RPMI7951 (cell line): ENCODE measurements at regions not wholly inside any gene's neighbourhood (a gene's known extent, or its start where the extent isn't known, plus 50 kb on each side); places are given as distances from the start of the nearest gene placed in this dataset.

ENCODE experiments used
- DNase-seq: peaks from one replicate; pipeline ENCODE4 v3.0.0-alpha.2; 2012; ENCODE audit warnings: low read depth

DNA sequence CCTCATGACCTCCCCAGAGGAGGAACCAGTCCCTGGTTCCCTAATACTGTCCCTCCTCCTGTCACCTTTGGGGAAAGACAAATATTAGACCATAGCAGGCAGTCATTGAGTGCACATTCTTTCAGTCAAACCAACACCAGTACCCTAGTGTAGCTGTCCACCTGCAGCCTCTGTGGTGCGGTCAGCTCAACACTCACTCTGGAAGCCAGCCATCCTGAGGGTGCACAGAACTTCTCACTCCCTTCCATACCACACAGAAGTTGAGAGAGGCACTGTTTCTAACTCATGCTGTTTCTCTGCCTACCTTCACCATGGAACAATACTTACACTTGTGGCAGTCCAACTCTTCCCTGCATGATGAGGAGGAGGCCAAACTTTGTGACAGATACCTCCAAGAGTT lies 175.6 kb upstream of the FOXN2 start:
- DNase-seq, result no peak

DNA sequence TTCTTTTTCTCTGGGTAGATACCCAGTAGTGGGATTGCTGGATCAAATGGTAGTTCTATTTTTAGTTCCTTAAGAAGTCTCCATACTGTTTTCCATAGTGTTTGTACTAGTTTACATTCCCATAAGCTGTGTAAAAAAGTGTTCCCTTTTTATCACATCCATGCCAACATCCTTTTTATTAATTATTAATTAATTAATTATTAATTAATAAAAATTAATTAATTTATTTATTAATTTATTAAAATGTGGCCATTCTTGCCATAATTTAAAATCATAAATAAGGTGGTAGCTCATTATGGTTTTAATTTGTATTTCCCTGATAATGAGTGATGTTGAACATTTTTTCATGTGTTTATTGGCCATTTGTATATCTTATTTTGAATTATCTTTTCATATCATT lies 173.9 kb upstream of the FOXN2 start:
- no peak for DNase-seq

DNA sequence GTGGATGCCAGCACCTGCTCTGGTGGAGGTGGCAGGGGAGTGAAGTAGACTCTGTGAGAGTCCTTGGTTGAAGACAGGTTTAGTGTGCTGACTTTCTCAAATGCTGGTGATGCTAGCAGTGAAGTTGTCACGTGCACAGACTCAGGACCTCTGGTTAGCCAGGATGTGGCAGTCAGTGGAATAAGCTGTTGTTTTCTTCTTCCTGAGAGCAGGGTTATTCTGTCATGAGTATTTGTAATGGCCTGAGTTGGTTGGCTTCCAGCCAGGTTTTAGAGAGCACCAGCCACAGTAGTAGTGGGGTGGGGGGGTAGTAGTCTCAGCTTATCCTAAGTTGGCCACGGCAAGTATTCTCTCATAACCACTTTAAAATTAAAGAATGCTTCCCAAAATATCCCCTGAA lies 169.7 kb upstream of the FOXN2 start:
- peak; percentile 49 for DNase-seq

DNA sequence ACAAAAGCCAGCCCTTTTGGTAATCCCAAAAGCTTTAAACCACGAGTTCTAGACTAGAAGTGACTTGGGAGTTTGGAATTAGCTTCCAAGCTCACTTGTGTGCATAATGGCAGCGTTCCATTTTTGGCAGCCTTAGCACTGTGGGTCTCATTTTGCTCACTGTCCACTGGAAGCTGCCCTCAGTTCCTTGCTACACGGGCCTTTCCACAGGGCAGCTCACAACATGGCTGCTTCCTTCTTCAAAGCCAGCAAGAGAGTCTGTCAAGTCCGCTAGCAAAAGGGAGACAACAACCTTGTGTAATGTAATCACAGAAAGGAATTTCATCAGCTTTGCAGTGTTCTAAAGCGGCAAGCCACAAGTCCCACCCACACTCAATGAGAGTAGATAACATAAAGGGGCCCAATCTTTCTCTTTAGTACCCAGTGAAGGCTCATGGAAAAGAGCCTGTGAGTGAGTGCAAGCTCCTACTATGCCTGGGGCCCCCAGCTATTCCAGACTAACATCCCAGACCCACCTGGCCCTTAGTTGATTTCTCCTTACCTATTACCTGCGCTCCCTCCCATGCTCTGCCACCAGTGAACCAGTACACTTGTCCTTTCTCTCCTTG lies 168.5 kb upstream of the FOXN2 start:
- peak; percentile 71 for DNase-seq

DNA sequence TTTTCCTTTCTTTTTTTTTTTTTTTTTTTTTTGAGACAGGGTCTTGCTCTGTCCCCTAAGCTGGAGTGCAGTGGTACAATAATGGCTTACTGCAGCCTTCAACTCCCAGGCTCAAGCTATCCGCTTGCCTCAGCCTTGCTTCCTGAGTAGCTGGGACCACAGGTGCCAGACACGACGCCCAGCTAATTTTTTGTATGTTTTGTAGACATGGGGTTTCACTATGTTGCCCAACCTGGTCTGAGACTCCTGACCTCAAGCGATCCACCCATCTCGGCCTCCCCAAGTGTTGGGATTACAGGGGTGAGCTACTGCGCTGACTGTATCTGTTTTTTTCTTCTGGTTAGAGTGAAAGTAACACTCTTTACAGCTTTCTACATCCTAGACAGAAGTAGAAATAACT lies 167.9 kb upstream of the FOXN2 start:
- DNase-seq, result no peak

DNA sequence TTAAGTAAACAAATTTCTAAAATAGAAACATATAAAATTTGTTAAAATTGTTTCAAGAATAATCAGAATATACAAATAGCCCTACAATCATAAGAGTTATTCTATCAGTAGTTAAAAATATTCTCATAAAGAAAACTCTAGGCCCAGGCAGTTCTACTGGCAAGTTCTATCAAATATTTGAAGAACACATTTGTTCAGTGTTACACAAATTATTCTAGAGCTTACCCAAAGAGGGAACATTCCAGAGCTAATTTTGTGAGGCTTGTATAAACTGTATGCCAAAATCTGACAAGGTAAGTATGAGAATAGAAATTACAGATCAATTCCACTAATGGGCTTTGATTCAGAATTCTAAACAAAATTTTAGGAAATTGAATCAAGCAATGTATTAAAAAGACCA lies 166.8 kb upstream of the FOXN2 start:
- no peak for DNase-seq

DNA sequence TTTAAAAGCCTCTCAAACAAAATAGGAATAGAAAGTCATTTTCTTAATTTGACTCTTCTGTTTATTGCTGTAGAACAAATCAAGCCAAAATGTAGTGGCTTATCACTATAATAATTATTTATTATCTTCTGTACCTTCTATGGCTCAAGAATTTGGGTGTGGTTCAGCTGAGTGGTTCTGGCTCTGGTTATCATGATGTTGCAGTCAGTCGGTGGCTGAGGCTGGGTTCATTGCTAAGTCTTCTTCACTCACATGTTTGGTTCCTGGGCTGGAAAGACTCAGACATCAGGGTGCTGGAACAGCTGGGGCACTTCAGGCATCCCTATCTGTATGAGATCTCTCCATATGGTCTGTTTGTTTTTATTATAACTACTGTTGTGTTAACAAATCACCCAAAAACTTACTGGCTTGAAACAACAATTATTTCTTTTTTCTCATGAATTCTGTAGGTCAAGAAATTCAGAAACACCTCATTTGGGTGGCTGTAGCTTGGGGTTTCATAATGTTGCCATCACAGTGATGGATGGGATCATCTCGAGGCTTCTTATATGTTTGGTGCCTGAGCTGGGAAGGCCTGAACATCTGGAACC lies 165.5 kb upstream of the FOXN2 start:
- DNase-seq, result no peak

DNA sequence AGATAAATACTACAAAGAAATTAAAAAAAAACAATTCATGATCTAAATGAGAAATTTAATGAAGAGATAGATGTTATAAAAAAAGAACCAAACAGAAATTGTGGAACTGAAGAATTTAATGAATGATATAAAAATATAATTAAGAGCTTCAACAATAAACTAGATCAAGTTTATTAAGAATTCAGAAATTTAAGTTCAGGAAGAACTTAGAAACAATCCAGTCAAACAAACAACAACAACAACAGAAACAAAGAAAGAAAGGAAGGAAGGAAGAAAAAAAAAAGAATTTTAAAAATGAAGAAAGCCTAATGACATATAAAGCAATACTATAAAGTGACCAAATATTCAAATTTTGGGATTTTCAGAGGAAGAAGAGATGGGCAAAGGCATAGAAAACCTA lies 157.3 kb upstream of the FOXN2 start:
- DNase-seq, result no peak

DNA sequence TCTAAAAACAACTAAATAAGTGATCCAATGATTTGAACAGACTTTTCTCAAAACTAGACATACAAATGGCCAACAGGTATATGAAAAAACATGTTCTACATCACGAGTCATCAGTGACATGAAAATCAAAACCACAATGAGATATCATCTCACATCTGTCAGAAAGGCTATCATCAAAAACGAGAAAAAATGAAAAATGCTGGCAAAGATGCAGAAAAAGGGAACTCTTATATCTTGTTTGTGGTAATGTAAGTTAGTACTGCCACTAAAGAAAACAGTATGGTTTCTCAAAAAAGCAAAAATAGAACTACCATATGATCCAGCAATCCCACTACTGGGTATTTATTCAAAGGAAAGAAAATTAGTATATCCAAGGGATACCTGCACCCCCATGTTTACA lies 152.9 kb upstream of the FOXN2 start:
- no peak for DNase-seq

DNA sequence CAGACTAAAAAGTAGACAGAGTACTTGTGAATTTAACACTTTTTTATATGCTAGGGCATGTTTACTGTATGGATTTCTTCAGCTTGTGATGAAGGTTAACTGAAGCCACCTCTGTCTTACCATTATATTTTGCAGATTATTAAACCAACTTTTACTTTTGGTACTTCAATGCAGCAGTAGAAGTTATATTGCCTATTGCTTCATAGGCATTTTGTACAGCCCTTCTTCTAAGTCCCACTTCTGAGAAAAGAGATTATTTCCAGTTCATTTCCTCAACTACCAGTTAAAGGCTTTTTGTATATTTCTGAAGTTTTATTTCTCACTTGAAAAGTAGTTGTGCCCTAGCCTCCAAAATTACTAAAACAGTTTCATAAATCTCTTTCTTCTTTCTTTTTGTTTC lies 151.7 kb upstream of the FOXN2 start:
- DNase-seq, result no peak

DNA sequence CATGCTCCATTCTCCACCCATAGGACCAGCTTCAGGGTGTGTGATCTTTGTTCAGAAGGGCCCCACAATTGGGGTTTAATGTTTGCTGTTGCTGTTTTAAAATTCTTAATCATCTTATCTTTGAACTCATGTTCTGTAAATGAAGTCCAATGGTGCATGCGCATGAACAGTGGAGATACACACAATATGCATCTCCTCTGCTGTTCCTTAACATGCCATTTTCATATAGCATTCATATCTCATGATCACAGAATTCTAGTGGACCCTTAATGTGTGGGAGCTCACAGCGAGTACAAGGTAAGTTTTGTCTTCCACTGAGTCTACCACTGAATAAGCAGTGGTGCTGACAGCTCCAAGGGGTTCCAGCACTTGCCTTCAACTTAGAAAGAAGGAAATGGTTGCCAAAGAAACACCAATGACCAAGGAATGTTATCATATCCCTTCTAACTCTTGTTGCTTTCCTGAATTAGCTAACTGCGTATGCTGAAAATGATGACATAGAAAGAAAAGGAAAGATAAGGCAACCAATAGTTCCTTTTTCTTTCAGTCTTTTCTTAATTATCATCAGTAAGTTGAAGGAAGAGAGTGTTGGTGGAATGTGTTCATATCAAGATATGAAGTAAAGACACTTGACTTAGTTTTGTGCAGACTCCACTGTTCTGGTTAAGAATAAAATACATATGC lies 149.3 kb upstream of the FOXN2 start:
- DNase-seq, result no peak

DNA sequence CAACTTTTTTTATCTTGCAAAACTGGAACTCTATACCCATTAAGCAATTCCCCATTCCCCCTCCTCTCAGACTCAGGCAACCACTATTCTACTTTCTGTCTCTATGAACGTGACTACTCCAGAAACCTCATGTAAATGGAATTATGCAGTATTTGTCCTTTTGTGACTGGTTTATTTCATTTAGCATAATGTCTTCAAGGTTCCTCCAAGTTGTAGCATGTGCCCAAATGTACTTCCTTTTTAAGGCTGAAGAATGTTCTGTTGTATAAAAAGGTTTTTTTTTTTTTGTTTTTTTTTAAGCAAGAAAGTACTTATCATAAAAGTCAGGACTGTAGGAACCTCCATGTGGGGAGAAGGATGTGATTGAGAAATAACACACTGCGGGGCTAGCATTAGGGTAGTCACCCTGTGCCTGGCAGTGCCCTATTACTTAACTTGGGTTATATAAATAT lies 145.3 kb upstream of the FOXN2 start:
- DNase-seq, result no peak

DNA sequence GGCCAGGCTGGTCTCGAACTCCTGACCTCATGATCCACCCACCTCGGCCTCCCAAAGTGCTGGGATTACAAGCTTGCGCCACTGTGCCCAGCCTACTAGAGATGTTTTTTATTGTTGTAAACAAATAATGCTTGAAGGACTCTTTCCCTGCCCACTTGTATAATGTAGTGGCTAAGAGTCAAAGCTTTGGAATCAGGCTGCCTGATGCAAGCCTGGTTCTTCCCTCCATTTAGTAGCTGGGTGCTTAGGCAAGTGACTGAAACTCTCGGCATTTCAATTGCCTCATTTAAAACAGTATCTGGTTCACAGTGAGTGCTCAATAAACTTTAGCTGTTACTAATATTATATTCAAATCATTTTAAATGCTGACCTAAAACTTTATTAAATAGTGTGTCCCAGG lies 144.2 kb upstream of the FOXN2 start:
- no peak for DNase-seq

DNA sequence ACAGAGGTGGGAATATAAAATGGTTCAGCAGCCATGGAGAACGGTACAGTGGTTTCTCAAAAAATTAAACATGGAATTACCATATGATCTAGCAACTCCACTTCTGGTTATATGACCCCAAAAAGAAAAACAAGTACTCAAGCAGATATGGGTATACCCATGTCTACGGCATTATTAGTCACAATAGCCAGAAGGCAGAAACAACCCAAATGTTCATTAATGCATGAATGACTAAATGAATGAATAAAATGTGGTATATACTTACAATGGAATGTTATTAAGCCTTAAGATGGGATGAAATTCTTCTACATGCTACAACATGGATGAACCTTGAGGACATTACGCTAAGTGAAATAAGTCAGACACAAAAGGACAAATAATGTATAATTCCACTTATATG lies 141.3 kb upstream of the FOXN2 start:
- peak; percentile 57 for DNase-seq

DNA sequence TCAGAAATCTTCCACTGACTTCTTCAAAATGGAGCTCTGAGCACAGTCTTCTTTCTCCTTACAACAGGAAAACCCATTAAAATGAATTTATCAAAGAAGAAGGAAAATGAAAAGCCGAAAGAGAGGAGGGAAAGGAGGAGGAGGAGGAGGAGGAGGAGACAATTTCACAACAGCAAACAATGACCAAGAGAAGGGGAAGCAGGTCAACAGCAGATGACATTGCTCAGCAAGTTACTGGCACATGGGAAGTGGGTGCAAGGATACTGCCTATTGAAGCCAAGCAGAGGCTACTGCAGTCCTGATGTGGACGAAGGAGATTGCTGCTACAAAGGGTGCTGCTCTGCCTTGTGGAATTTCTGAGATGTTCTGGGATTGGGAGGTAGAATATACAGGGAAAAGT lies 140.0 kb upstream of the FOXN2 start:
- DNase-seq, result no peak

DNA sequence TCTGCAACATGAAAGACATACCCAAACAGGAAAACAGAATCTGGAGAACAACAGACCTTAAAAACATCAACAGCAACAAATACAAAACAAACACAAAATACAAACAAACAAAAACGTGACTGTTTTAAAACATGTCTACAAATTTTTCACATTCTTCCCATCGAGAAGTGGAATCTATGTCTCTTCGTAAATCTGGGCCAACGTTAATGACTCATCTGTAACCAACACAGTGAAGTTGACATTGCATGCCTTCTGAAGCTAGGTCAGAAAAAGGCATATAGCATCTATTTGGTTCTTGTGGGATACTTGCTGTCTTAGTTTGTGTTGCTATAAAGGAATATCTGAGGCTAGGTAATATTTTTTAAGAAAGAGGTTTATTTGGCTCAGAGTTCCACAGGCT lies 139.2 kb upstream of the FOXN2 start:
- DNase-seq, result peak; percentile 58

DNA sequence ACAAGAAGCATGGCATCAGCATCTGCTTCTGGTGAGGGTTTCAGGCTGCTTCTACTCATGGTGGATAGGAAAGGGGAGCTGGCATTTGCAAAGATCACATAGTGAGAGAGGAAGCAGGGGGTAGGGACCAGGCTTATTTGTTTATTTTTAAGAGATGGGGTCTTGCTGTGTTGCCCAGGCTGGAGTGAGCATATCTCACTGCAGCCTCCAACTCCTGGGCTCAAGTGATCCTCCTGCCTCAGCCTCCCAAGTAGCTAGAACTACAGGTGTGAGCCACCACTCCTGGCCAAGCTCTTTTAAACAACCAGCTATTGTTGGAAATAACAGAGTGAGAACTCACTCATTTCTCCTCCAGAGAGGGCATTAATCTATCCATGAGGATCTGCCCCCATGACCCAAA lies 138.8 kb upstream of the FOXN2 start:
- DNase-seq, result no peak

DNA sequence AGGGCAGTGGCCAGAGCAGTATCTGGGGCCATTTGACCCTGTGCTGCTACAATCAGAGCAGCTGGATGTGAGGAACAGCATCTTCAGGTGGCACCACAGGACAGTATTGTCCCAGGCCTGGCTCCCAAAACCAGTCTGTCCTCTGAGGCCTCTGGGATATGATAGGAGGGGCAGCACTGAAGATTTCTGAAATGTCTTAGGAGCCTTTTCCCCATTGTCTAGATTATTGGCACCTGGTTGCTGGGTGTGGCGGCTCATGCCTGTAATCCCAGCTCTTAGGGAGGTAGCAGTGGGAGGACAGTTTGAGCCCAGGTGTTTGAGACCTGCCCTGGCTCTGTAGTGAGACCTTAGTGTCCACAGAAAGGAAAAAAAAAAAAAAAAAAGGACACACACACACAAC lies 137.6 kb upstream of the FOXN2 start:
- no peak for DNase-seq

DNA sequence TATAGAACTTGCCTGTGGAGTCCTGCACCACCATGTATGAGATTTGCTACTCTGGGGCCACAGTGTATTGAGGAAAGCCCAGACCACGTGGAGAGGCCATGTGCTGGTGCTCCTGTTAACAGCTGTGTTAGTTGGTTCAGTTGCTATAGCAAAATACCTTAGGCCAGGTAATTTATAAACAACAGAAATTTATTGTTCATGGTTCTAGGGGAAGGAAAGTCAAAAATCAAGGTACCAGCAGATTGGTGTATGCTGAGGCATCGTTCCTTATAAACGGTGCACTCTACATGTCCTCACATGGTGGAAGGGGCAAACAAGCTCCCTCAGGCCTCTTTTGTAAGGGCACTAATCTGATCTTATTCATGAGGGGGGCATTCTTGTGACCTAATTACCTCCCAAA lies 135.9 kb upstream of the FOXN2 start:
- no peak for DNase-seq

DNA sequence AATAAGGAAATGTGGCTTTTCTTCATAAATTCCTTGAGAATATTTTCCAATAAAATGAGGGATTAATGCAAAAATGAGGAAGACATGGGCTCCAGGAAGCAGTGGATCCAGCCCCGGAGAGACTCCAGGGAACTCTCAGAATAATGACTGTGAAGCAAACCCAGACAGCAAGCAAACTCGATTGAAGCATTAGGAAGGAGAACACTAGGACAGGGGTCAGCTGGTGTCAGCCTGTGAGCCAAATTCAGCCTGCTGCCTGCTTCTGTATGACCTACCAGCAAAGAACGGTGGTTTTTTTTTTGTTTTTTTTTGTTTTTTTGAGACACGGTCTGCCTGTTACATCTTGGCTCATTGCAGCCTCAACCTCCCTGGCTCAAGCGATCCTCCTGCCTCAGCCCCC lies 133.9 kb upstream of the FOXN2 start:
- no peak for DNase-seq

DNA sequence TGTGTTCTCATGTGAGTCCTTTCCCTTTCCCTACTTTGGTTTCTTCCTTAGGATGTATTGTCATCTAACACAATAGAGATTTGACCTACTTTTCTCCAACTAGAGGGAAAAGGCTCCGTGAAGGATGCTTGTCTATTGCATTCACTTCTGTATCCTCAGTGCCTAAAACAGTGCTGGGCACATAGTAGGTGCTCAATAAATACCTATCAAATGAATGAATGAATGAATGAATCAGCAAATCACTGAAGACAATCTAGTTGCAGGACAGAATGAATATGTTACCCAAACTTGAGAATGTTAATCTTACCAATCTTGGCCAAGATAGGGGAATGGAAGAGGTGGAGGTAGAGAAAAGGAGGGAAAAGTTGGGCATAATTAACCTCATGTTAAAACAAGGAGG lies 131.2 kb upstream of the FOXN2 start:
- DNase-seq, result no peak

DNA sequence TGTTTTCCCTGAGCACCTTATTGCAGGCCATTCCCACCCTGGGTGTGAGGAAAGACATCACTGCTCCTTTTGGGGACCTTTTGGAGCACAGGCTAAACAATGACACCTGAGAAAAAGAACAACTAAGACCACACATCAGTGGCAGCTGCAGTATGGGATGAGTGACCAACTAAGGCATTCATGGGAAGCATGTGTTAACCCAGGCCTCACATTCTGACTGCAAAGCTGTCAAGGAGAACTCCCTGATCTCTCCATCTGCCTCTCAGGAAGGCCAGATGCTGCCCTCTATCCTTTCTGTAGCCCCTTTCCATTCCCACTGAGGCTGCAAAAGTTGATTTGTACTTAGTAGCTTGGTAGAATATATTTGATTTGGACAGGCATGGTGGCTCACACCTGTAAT lies 130.5 kb upstream of the FOXN2 start:
- DNase-seq, result no peak

DNA sequence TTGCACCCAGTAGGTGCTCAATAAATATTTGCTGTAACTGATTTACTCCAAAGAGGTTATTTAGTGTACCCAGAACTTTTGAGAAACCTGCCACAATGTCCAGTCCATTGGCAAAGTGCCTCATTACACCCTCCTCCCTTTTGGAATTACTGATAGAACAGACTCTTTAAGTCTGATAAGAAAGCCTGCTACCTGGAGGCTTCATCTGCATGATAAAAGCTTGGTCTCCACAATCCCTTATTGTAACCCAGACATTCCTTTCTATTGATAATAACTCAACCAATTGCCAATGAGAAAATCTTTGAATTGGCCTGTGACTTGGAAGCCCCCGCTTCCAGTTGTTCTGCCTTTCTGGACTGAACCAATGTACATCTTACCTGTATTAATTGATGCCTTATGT lies 127.0 kb upstream of the FOXN2 start:
- DNase-seq, result no peak
